ENCODE measurements at regions not wholly inside any gene's neighbourhood (a gene's known extent, or its start where the extent isn't known, plus 50 kb on each side); places are given as distances from the start of the nearest gene placed in this dataset.

- TF ChIP-seq CTCF (IDR thresholded peaks at IDR 0.05) (no peak), POLR2A (IDR thresholded peaks at IDR 0.05) (no peak)
Measured at GRCh38 chr2:117269574-117269973, 544.9 kb upstream of the DDX18 start.
